Breast epithelium (tissue), 4 donors: ENCODE measurements at regions not wholly inside any gene's neighbourhood (a gene's known extent, or its start where the extent isn't known, plus 50 kb on each side); places are given as distances from the start of the nearest gene placed in this dataset.
"Not testable (repeated sequence)": the region's sequence is repeated elsewhere in the genome, so short reads cannot be mapped to it uniquely, and the experiment has no call there.

Experiments
- DNase-seq, 2 donors: peaks; one replicate each; pipeline ENCODE4 v3.0.0-alpha.2; 2019; ENCODE audit warnings: low spot score in 2 of 2
- H3K27ac ChIP-seq, 2 donors: fragments of 200-600 bp; sonication (generic) in 1 of 2; one replicate each; pipeline ENCODE4 v1.5.1; 2016 to 2019; ENCODE audit warnings: mild to moderate bottlenecking in 1 of 2
- H3K27me3 ChIP-seq, 2 donors: fragments of 200-600 bp; sonication (generic) in 1 of 2; one replicate each; pipeline versions ENCODE4 v1.5.1 to v1.6.0; 2017 to 2019; ENCODE audit warnings: control low read depth in 1 of 2, mild to moderate bottlenecking in 1 of 2
- H3K36me3 ChIP-seq: fragments of 200-600 bp; one replicate; pipeline ENCODE4 v1.5.1; 2019
- H3K4me1 ChIP-seq, 2 donors: fragments of 200-600 bp; sonication (generic); one replicate each; pipeline ENCODE4 v1.5.1; 2016 to 2019; ENCODE audit warnings: control low read depth in 1 of 2
- H3K4me3 ChIP-seq, 3 donors: fragments of 200-600 bp; sonication (generic); 1 replicate in 2 of 3; 2 replicates in 1 of 3; pipeline ENCODE4 v1.5.1; 2016 to 2019; ENCODE audit warnings: mild to moderate bottlenecking in 3 of 3, moderate library complexity in 2 of 3
- H3K9me3 ChIP-seq, 2 donors: fragments of 200-600 bp; sonication (generic) in 1 of 2; one replicate each; pipeline ENCODE4 v1.5.1; 2016 to 2019; ENCODE audit warnings: control low read depth in 1 of 2
- CTCF ChIP-seq, 3 donors: fragments of 450-650 bp; IDR thresholded peaks; one replicate each; pipeline ENCODE4 v1.5.1; 2016 to 2017; ENCODE audit warnings: antibody characterized with exemption in 3 of 3, mild to moderate bottlenecking in 3 of 3, moderate library complexity in 3 of 3
- POLR2A ChIP-seq: fragments of 450-650 bp; IDR thresholded peaks from one replicate; pipeline ENCODE4 v1.6.1; 2016; ENCODE audit warnings: antibody characterized with exemption, mild to moderate bottlenecking, moderate library complexity
- POLR2AphosphoS5 ChIP-seq, 3 donors: sonication (generic); formaldehyde crosslinking; IDR thresholded peaks; one replicate each; pipeline ENCODE4 v1.6.1; 2017; ENCODE audit warnings: antibody characterized with exemption in 3 of 3
- intact Hi-C: fragments of 100-400 bp; cut with DNase I; formaldehyde crosslinking; loops from one replicate; pipeline ENCODE4 v1.15.1; 2023; ENCODE audit warnings: low total_unique reads

DNA sequence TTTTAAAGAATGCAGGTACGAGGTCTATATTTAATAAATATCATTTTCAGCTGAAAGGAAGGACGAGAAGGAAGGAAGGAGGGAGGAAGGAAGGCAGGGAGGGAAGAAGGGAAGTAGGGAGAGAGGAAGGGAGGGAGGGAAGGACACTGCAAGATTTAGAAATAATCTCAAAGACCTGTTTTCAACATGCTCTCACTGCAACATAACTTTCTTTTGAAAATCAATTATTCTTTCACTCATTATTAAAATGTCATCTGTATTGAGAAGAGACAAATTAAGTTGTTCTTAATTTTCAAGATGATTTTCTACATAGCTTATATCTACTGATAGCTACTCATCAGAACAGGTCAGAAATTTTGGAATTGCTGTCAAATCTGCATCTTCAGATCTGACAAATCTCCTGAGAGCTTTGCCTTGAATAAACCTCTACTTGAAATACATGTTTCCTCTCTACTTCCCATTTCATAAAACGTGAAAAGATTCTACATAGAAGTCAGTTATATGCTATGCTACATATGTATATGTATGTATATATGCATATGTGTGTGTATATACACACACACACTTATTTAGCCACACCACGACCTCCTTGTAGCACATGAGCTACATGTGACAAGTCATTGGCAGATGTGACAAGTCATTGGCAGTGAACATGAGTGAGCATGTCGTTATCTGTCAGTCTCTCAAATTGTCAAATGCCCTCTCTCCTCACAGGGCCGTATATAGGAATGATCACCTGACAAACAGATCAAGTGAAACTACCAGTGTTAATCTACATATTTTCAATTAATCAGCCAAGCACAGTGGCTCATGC is 241.6 kb downstream of the LY86 start:
- no peaks in the 10 kb centered on the region for H3K4me1 ChIP-seq
- no peaks in the 10 kb centered on the region for H3K27me3 ChIP-seq
- no peaks in the 10 kb centered on the region for H3K9me3 ChIP-seq
- no peak overlapping the region for H3K4me3 ChIP-seq
- TF ChIP-seq CTCF (IDR thresholded peaks at IDR 0.05) (no peak), POLR2A (no peak), POLR2AphosphoS5 (IDR thresholded peaks at IDR 0.05) (no peak)
- intact Hi-C loops = no loop called here
- no peak overlapping the region for H3K27ac ChIP-seq
- no peaks in the 10 kb centered on the region for H3K36me3 ChIP-seq
- no peak for DNase-seq

- H3K27me3 ChIP-seq, H3K9me3 ChIP-seq, H3K4me3 ChIP-seq, DNase-seq, H3K4me1 ChIP-seq, H3K27ac ChIP-seq, H3K36me3 ChIP-seq, intact Hi-C loops: not testable (repeated sequence)
Measured at GRCh38 chr6:6830686-6831063, 242.2 kb downstream of the LY86 start.

DNA sequence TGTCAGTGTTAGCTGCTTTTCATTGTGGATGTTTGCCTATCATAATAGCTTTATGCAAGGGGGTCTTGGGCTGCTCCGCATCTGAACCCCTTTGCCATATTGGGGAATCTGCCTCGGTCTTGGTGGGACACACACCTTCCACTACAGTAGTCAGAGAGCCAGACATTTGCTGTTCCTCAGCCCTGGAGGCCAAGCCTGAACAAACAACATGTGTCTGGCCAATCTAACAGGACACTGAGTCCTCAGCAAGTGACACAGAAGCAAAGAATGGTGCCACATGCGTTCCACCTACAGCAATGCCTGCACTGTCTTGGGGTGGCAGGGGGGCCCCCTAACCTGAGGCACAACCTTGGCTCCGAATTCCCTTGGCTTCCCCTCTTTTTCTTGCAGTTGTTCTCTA is 243.9 kb downstream of the LY86 start:
- intact Hi-C loops = no loop called here
- Histone ChIP-seq H3K4me1 (no peaks in the 10 kb centered on the region), H3K9me3 (no peaks in the 10 kb centered on the region), H3K36me3 (no peaks in the 10 kb centered on the region), H3K4me3 (no peak overlapping the region), H3K27ac (no peak overlapping the region), H3K27me3 (no peaks in the 10 kb centered on the region)
- TF ChIP-seq POLR2AphosphoS5 (IDR thresholded peaks at IDR 0.05) (no peak), POLR2A (no peak), CTCF (IDR thresholded peaks at IDR 0.05) (no peak)
- no peak for DNase-seq

DNA sequence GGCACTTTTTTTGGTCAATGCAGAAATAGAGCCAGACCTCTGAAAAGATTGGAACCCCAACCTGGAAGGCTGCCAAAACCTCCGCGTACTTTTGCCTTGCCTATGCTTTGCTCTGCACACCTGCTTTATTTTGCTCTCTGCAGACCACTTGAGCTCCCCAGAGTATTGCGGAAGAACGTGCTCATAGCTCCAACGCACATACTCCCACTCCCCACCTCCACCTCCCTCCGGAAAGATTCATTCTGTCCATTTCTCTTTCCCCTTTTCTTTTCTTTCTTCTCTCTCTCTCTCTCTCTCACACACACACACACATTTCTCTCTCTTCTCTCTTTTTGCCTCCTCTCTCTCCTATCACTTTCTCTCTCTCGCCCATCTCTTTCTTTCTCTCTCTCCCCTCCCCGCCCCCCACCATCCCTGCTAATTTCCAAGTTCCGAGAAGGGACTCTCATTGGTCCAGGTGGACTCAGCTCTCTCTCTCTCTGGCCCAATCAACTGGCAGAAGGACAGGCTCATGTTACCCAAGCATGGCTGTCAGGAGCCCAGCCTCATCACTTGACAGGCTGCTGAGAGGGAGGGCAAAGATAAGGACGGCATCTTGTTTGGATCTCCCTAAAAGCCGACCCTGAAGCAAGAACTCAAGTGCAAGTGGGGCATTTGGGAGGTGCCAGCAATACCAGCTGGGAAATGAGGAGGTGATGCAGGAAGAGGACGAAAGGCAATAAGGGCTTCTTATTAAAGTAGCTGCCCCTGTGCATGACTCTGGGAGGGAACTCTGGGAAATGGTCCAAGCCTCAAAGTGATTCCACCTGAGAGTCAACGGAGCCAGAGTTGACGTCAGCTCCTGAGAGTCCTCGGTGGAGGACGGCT is 246.1 kb downstream of the LY86 start:
- DNase-seq = no peak
- no peaks in the 10 kb centered on the region for H3K4me1 ChIP-seq
- intact Hi-C loops = no loop called here
- no peaks in the 10 kb centered on the region for H3K9me3 ChIP-seq
- no peak overlapping the region for H3K4me3 ChIP-seq
- no peaks in the 10 kb centered on the region for H3K36me3 ChIP-seq
- no peak overlapping the region for H3K27ac ChIP-seq
- TF ChIP-seq POLR2AphosphoS5 (IDR thresholded peaks at IDR 0.05) (no peak), CTCF (IDR thresholded peaks at IDR 0.05) (no peak), POLR2A (no peak)
- H3K27me3 ChIP-seq = no peaks in the 10 kb centered on the region

- Histone ChIP-seq H3K4me3 (no peak overlapping the region), H3K36me3 (no peaks in the 10 kb centered on the region), H3K9me3 (no peaks in the 10 kb centered on the region), H3K27ac (no peak overlapping the region), H3K27me3 (no peaks in the 10 kb centered on the region), H3K4me1 (no peaks in the 10 kb centered on the region)
- no peak for DNase-seq
- TF ChIP-seq POLR2A (no peak), POLR2AphosphoS5 (IDR thresholded peaks at IDR 0.05) (no peak), CTCF (IDR thresholded peaks at IDR 0.05) (no peak)
- intact Hi-C loops = no loop called here
Measured at GRCh38 chr6:6835223-6835503, 246.6 kb downstream of the LY86 start.
